Keratinocyte (primary cell): ENCODE measurements at regions not wholly inside any gene's neighbourhood (a gene's known extent, or its start where the extent isn't known, plus 50 kb on each side); places are given as distances from the start of the nearest gene placed in this dataset.

Source experiments
- DNase-seq: peaks from one replicate; pipeline ENCODE4 v3.0.0-alpha.2; 2011; ENCODE audit warnings: low read depth, missing footprints, low spot score
- FAIRE-seq: peaks from 2 replicates; lab custom pipeline; 2011; peaks lifted over from hg19 to GRCh38; lab: Jason Lieb, UNC
- H2AFZ ChIP-seq: 2 replicates; pipeline ENCODE4 v1.6.0; 2012; ENCODE audit warnings: low read length, control low read depth, inconsistent platforms; ENCODE audit not compliant: control insufficient read depth
- H3K27ac ChIP-seq: 2 replicates; pipeline ENCODE4 v1.5.1; 2011; ENCODE audit warnings: low read length; ENCODE audit not compliant: control insufficient read depth, insufficient read depth
- H3K27me3 ChIP-seq: 3 replicates; pipeline ENCODE4 v1.6.0; 2011; ENCODE audit warnings: low read length; ENCODE audit not compliant: control insufficient read depth, insufficient read depth; ENCODE audit errors: extremely low read depth
- H3K36me3 ChIP-seq, 2 experiments: 2 replicates in 1 of 2; 3 replicates in 1 of 2; pipeline ENCODE4 v1.5.1; 2011; ENCODE audit warnings: low read length in 2 of 2, mild to moderate bottlenecking in 1 of 2; ENCODE audit not compliant: control insufficient read depth in 2 of 2, insufficient read depth in 2 of 2; ENCODE audit errors: extremely low read depth in 1 of 2
- H3K4me1 ChIP-seq: 3 replicates; pipeline ENCODE4 v1.5.1; 2011; ENCODE audit warnings: low read length; ENCODE audit not compliant: control insufficient read depth, insufficient read depth; ENCODE audit errors: extremely low read depth
- H3K4me2 ChIP-seq: 3 replicates; pipeline ENCODE4 v1.6.0; 2011; ENCODE audit warnings: low read depth, low read length; ENCODE audit not compliant: control insufficient read depth, insufficient read depth; ENCODE audit errors: extremely low read depth
- H3K4me3 ChIP-seq, 3 experiments: fragments of 200-600 bp in 1 of 3; sonication (generic) in 1 of 3; 2 replicates in 2 of 3; 3 replicates in 1 of 3; pipeline ENCODE4 v1.5.1; 2011 to 2016; ENCODE audit warnings: low read length in 3 of 3, mild to moderate bottlenecking in 3 of 3, control low read depth in 2 of 3, inconsistent platforms in 1 of 3, low read depth in 1 of 3, mixed read lengths in 1 of 3, mixed run types in 1 of 3, moderate library complexity in 1 of 3; ENCODE audit not compliant: control insufficient read depth in 2 of 3, insufficient read depth in 2 of 3; ENCODE audit errors: extremely low read depth in 1 of 3
- H3K79me2 ChIP-seq: 2 replicates; pipeline ENCODE4 v1.6.0; 2012; ENCODE audit warnings: low read length; ENCODE audit not compliant: control insufficient read depth, insufficient read depth
- H3K9ac ChIP-seq: 3 replicates; pipeline ENCODE4 v1.6.0; 2011; ENCODE audit warnings: low read length; ENCODE audit not compliant: control insufficient read depth, insufficient read depth; ENCODE audit errors: extremely low read depth
- H3K9me1 ChIP-seq: 3 replicates; pipeline ENCODE4 v1.6.0; 2011; ENCODE audit warnings: low read length; ENCODE audit not compliant: control insufficient read depth, insufficient read depth; ENCODE audit errors: extremely low read depth
- H3K9me3 ChIP-seq: 2 replicates; pipeline ENCODE4 v1.5.1; 2012; ENCODE audit warnings: low read depth, low read length; ENCODE audit not compliant: control insufficient read depth
- H4K20me1 ChIP-seq: 3 replicates; pipeline ENCODE4 v1.6.0; 2011; ENCODE audit warnings: low read length; ENCODE audit not compliant: control insufficient read depth, insufficient read depth; ENCODE audit errors: extremely low read depth
- CTCF ChIP-seq, 3 experiments: IDR thresholded peaks in 1 of 3; conservative IDR thresholded peaks in 1 of 3; optimal IDR thresholded peaks in 1 of 3; 2 replicates in 2 of 3; 3 replicates in 1 of 3; pipeline versions ENCODE3 to v1.5.1; 2011; ENCODE audit warnings: low read length in 3 of 3, mild to moderate bottlenecking in 3 of 3, moderate library complexity in 2 of 3, control low read depth in 1 of 3, inconsistent platforms in 1 of 3; ENCODE audit not compliant: insufficient read depth in 2 of 3; ENCODE audit errors: extremely low read depth in 1 of 3
- EZH2 ChIP-seq: IDR thresholded peaks from one replicate; pipeline ENCODE4 v1.6.1; 2012; ENCODE audit warnings: inconsistent platforms, mild to moderate bottlenecking, low read length, moderate library complexity
- dilution Hi-C: fragments of 300-500 bp; cut with MboI; formaldehyde crosslinking; loops from one replicate; pipeline ENCODE4 v1.7.0; 2020; ENCODE audit warnings: low sequenced_read_pairs; ENCODE audit not compliant: extremely low pct_ligation_motif_present

- Histone ChIP-seq H3K27ac (no peak overlapping the region), H3K9ac (no peak overlapping the region), H3K4me2 (no peak overlapping the region), H3K4me1 (peaks cover 6% of the 10 kb centered on the region), H3K36me3 (no peaks in the 10 kb centered on the region), H3K9me3 (no peaks in the 10 kb centered on the region), H3K4me3 (no peak overlapping the region), H3K9me1 (no peaks in the 10 kb centered on the region), H4K20me1 (no peaks in the 10 kb centered on the region), H3K79me2 (no peaks in the 10 kb centered on the region), H3K27me3 (no peaks in the 10 kb centered on the region), H2AFZ (no peak overlapping the region)
- DNase-seq (no peak), FAIRE-seq (no peak)
- TF ChIP-seq EZH2 (no peak), CTCF (optimal IDR thresholded peaks at IDR 0.05 in 1 of 3, IDR thresholded peaks at IDR 0.05 in 1 of 3, conservative IDR thresholded peaks at IDR 0.05 in 1 of 3; ENCODE audit: extremely low read depth in 1 of 3, insufficient read depth in 2 of 3, low read length in 3 of 3) (no peak)
- dilution Hi-C loops: no loop called here
Measured at GRCh38 chr20:40325006-40325568, 363.9 kb downstream of the MAFB start.

DNA sequence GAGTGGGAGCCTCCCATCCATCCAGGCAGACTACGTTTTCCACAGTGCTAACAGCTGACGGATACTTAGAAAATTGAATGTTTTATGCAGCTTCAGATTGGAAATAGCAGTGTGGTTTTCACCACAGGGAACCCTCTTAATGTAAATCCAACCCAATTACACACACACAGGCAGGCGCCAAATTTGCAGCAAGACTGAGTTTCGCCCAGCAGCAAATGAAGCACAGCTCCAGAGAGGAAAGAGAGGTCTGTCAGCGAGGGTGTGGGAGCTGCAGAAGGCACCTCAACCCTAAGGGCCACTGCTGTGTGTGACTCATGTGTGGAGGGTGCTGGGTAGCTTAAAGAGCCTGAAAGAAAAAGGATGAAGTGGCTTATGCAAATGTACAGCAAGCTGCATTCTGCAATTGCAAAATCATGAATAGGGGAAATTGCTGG is 365.7 kb downstream of the MAFB start:
- H3K36me3 ChIP-seq: no peaks in the 10 kb centered on the region
- no peak overlapping the region for H3K27ac ChIP-seq
- H3K4me3 ChIP-seq: no peak overlapping the region
- no peaks in the 10 kb centered on the region for H4K20me1 ChIP-seq
- no peak overlapping the region for H2AFZ ChIP-seq
- H3K9ac ChIP-seq: no peak overlapping the region
- TF ChIP-seq EZH2 (no peak), CTCF (optimal IDR thresholded peaks at IDR 0.05 in 1 of 3, IDR thresholded peaks at IDR 0.05 in 1 of 3, conservative IDR thresholded peaks at IDR 0.05 in 1 of 3; ENCODE audit: extremely low read depth in 1 of 3, insufficient read depth in 2 of 3, low read length in 3 of 3) (no peak)
- H3K4me1 ChIP-seq: peaks cover 6% of the 10 kb centered on the region
- FAIRE-seq: peak; percentile 20
- H3K4me2 ChIP-seq: no peak overlapping the region
- dilution Hi-C loops: no loop called here
- H3K9me3 ChIP-seq: no peaks in the 10 kb centered on the region
- peaks cover 4% of the 10 kb centered on the region for H3K27me3 ChIP-seq
- no peaks in the 10 kb centered on the region for H3K79me2 ChIP-seq
- no peaks in the 10 kb centered on the region for H3K9me1 ChIP-seq
- no peak for DNase-seq
